HG03064 (cell line): ENCODE measurements at regions not wholly inside any gene's neighbourhood (a gene's known extent, or its start where the extent isn't known, plus 50 kb on each side); places are given as distances from the start of the nearest gene placed in this dataset.
A peak's percentile ranks its signal among the peaks of the same experiment; 100 is the strongest.

Experiments
- ATAC-seq: cut with Tn5 transposase; IDR thresholded peaks from one replicate; pipeline ENCODE4 v1.9.1; 2021; ENCODE audit warnings: low read depth; ENCODE audit not compliant: unreplicated experiment

- ATAC-seq: no peak
These were observed 137.2 kb downstream of the PFKFB3 start for GRCh38 chr10:6339891-6340290.

- ATAC-seq: no peak
These were observed 139.5 kb downstream of the PFKFB3 start for GRCh38 chr10:6342096-6342685.

GRCh38 chr10:6343305-6344010 is 140.7 kb downstream of the PFKFB3 start:
- ATAC-seq: no peak

GRCh38 chr10:6345404-6345803 is 142.7 kb downstream of the PFKFB3 start:
- no peak for ATAC-seq

- no peak for ATAC-seq
These were observed 143.9 kb downstream of the PFKFB3 start for GRCh38 chr10:6346631-6347030.

GRCh38 chr10:6347391-6347951 is 144.7 kb downstream of the PFKFB3 start:
- ATAC-seq: peak; percentile 32

GRCh38 chr10:6348096-6348874 is 145.6 kb downstream of the PFKFB3 start:
- peak; percentile 87 for ATAC-seq

GRCh38 chr10:6349846-6350535 is 147.3 kb downstream of the PFKFB3 start:
- no peak for ATAC-seq

- no peak for ATAC-seq
These were observed 147.9 kb downstream of the PFKFB3 start for GRCh38 chr10:6350609-6351008.

GRCh38 chr10:6351495-6351894 is 148.8 kb downstream of the PFKFB3 start:
- no peak for ATAC-seq

GRCh38 chr10:6353526-6353925 is 150.8 kb downstream of the PFKFB3 start:
- ATAC-seq: no peak

GRCh38 chr10:6354168-6354772 is 151.5 kb downstream of the PFKFB3 start:
- no peak for ATAC-seq

GRCh38 chr10:6356280-6356793 is 153.6 kb downstream of the PFKFB3 start:
- no peak for ATAC-seq

GRCh38 chr10:6361869-6362268 is 159.1 kb downstream of the PFKFB3 start:
- no peak for ATAC-seq

GRCh38 chr10:6362879-6363278 is 160.1 kb downstream of the PFKFB3 start:
- ATAC-seq: no peak

- ATAC-seq: no peak
These were observed 160.8 kb downstream of the PFKFB3 start for GRCh38 chr10:6363511-6363910.

GRCh38 chr10:6364283-6364682 is 161.6 kb downstream of the PFKFB3 start:
- no peak for ATAC-seq

GRCh38 chr10:6364893-6365292 is 162.2 kb downstream of the PFKFB3 start:
- no peak for ATAC-seq

GRCh38 chr10:6365384-6365783 is 162.7 kb downstream of the PFKFB3 start:
- no peak for ATAC-seq
